MV-4-11 (cell line): ENCODE measurements at regions not wholly inside any gene's neighbourhood (a gene's known extent, or its start where the extent isn't known, plus 50 kb on each side); places are given as distances from the start of the nearest gene placed in this dataset.

ENCODE experiments used
- DNase-seq: peaks from one replicate; lab custom pipeline; 2025; lab: John Stamatoyannopoulos, UW

DNA sequence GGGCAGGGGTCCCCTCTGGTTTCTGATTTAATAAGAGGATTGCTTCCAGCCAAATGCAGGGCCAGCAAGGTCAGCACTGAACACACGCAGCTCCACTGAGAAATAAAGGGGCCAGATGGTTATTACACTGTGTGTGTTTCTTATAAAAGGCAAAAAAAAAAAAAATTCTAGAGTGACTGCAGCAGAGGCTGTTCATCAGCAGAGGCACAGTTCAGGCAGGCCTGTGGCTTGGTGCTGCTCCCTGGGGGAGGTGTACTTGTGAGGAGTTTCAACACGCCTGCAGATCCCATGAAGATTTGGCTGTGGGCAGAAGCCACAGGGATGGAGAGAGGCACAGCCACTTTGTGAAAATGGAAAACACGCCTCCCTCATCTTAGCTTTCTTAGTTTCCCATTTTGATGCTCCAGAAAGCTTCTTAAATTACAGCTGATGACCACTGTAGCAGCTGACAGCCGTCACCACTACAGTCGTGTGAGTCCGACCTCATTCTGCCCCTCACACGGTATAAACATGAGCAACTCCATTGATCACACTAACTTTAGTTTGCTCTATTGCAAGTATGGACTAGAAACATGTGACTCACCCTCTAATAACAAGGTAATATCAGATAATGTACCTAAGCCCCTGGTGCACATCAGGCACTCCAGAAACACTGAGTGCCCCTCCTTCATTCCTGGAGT, 726.5 kb upstream of the RAB6C start:
- DNase-seq, result no peak

DNA sequence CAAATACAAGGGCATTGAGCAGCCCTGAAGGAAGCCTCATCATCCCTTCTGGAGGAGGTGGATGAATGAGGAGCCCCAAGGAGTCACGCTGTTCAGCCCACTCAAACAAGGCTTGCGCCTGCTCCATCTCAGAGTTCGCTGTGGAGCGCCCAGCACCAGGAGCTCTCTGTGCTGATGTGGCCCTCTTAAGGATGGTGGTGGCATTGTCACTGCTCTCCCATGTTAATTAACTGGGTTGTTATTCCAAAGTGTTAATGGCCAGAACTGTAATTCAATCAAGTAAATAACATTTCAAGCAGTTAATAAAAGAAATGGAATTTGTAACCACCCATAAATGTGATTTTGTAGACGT, 726.0 kb upstream of the RAB6C start:
- peak; percentile 10 for DNase-seq

DNA sequence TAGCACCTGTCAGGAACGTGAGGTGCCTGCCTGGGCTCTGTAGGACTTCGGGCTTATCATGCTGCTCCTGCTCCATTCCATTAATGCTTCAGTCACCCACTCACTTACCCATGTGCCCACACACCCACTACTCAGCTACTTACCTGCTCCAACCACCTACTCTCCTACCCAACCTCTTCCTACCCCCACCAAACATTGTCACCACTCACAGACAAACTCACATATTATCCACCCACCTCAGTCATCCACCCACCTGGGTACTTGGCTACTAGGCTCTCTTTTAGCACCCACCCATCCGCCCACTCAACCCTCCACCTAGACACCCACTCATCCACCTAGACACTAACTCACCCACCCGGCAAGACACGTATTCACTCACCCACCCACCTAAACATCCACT, 724.7 kb upstream of the RAB6C start:
- no peak for DNase-seq

DNA sequence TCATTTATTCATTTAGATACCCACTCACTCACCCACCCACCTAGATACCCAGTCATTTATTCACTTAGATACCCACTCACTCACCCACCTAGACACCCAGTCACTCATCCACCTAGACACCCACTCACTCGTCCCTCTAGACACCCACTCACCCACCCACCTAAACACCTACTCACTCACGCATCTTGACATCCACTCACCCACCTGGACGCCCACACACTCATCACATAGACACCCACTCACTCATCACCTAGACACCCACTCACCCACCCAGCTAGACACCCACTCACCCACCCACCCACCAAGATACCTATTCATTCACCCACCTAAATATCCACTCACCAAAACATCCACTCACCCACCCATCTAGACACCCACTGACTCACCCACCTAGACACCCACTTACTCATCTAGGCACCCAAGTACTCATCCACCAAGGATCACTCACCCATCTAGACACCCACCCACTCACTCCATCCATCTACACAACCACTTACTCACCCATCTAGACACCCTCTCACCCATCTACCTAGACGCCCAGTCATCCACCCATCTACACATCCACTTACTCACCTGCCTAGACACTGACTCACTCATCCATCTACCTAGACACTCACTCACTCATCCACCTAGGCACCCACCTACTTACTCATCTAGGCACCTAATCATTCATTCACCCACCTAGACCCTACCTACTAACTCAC, 723.7 kb upstream of the RAB6C start:
- DNase-seq, result no peak

DNA sequence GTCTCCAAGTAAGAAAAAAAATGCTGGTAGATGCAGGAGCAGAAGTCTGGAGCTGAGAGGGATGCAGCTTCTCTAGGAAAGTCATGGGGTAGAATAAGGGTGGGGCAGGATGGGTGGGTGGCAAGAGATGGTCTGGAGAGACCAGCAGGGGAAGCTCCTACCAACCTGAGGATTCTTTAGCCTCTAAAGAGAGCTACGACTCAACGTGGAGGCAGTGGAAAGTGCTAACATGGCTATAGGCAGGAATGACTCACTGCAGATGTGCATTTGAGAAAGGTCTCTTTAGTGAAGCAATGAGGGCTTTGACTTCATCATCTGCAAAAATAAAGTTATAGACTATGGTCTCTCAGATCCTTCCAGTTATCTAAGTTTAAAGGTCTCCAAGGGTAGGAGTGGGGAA, 722.8 kb upstream of the RAB6C start:
- DNase-seq, result no peak

DNA sequence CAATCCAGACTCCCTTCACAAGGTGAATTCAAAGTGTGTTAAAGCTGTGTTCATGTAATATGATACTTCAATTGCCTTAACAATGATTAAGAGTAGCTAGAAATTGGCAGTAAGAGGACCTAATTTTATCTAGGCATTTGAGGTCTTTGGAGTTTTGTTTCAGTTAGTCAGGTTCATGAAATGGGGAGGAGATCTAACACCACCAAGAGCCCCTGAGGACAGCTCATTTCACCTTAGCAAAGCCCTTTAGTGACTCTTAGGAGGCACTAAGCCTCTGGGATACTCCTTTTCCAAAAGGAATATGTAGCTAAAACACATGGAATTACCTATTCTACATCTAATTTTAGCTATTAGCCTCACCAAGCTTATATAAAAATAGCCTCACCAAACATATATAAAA, 716.5 kb upstream of the RAB6C start:
- no peak for DNase-seq

DNA sequence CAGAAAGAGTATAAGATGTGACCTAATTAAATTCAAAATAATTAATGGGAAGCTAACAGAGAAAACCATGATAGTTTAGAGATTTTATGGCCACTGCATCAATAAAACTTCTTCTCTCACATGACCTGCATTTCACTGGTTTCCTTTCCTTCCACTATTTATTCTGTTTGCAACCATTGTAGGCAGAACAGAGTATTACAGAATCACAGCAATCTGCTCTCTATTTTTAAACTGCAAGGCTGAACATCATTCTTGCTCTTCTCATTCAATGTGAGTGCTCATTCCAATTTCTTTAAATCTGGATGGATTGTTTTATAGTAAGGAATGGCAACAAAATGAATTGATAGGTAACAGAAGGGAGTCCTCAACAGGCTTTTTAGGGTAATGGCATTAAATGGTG, 715.5 kb upstream of the RAB6C start:
- no peak for DNase-seq

DNA sequence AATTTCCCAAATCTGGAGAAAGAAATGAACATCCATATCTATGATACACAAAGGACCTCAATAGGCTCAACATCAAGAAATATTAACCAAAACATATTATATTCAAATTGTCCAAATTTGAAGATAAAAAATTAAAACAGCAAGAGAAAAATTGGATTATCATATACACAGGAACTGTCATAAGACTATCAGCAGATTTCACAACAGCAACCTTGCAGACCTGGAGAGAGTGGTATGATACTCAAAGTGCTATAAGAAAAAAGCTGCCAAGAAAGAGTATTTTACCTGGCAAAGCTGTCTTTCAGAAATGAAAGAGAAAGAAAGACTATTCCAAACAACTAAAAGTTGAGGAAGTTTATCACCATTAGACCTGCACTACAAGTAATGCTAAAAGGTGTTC, 711.9 kb upstream of the RAB6C start:
- no peak for DNase-seq

DNA sequence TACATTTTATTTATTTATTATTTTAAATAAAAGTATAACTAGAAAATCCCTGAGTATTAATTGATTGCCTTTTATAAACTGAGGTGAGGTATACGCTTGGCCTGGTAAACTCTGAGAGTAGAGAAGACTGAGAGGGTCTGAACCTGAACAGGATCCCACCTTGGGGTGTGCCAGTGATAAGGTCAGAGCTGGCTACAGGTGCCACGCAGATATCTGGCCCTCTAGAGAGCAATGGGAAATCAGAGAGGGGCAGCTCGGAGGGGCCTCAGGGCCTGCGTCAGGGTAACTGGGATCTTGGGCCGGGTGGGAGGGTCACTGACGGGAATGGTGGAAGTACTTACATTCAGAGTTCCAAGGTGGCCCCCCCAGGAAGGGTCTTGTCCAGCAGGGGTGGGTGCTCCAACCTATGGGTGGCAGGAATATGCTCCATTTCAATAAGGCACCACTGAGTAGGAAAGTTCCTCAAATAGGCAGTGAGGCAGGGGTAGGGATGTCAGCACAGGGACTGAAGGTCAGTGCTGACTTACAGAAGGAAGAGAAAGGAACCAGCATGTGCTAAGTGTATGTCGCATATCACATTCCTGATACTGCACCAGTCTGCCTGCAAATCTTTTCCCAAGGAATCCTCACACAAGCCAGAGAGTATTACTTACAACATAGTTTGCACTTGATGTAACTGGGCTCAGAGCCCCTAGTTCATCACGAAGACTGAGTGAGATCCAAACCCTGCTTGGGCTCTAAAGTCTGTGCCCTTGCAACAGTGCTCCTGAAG, 706.0 kb upstream of the RAB6C start:
- no peak for DNase-seq

DNA sequence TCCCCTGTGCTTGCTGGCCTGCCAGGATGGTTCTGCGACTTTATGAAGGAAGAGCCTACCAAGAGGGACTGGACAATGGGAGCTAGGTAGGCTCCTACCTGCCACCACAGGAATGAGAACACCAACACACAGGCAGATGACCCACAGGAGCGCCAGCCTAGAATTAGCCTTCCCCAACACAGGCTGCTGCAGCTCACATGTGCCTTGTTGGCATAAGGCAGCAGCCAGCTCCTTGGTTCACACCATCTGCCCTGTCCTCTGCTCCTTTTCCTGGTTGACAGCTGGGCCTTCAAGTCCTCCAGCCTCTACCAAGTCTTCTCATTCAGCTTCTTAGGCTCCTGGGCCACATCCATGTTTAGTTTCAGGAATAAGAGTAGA, 705.4 kb upstream of the RAB6C start:
- no peak for DNase-seq

DNA sequence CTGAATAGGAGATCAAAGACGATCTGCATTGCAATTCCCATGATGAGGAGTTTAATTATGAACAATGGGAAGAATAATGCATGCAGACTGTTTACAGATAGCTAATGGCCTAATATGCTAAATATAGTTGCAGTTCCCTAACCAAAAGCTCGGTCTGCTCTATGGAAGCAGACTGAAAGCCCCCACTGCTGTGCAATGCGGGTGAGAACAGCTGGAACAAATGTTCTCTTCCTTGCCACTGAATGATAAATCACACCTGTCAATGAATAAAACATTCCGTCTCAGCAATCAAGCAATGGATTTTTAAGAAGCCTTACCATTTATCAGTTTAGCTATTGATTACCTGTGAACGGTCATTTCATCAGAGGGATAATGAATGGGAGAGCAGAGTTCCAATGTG, 704.5 kb upstream of the RAB6C start:
- no peak for DNase-seq

DNA sequence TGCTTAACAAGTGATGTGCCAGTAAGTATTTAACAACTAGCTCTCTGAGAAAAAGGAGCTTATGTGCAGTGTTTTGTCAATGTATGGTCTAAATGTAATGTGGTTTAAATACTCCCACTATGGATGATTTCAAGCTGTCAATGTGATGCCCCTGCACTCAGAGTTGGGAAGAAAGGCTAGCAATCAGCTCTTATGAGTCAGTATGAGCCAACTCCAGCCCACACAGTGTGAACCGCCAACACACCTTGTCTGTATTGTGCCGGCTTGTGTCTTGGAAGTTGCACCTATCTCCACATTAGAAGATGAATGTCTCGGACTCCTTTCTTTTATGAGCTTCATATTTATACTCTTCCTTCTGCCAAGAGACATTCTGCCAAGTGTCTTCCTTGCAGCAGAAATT, 703.8 kb upstream of the RAB6C start:
- no peak for DNase-seq

DNA sequence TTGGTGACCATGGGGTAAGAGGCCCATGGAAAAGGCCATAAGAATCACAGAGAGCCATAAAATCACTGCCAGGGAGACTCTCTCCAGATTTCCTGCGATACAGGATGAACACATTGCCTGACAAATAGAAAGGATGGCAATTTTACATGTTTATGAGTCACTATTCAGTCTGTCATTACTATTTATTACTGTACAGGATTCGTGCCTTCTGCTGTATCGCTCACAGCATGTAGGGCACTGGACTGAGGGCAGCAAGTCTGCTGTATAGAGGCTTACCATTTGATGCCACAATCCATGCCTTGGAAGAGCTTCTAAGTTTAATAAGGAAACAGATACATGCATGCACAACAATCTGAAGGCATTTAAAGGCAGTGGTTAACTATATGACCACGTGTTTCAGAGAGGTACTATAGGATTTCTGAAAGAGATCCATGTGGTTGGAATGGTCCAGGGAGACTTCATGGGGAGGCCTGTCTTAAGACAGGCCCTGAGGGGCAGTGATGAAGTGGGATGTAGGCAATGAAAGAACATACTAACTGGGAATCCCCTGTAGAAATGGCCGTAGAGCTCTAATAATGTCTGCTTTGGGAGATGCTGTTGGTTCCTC, 702.4 kb upstream of the RAB6C start:
- DNase-seq, result no peak

DNA sequence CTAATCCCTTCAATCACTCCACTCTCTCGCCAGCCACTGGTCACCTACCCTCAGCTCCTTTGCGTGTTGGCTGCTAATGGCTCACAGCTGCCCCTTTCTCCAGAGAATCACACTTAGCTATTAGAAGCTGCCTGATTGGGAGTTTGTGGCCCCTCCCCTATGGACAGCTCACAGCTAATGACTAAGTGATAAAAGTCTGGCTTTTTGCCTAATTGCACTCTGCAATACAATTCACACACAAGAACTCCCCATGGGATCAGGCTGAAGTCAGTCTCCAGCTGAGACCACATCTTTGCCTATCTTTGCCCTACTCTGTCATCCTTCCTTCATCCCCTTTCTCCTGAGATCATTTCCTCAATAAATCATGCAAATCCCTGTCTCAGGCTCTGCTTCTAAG, 701.9 kb upstream of the RAB6C start:
- DNase-seq, result no peak

DNA sequence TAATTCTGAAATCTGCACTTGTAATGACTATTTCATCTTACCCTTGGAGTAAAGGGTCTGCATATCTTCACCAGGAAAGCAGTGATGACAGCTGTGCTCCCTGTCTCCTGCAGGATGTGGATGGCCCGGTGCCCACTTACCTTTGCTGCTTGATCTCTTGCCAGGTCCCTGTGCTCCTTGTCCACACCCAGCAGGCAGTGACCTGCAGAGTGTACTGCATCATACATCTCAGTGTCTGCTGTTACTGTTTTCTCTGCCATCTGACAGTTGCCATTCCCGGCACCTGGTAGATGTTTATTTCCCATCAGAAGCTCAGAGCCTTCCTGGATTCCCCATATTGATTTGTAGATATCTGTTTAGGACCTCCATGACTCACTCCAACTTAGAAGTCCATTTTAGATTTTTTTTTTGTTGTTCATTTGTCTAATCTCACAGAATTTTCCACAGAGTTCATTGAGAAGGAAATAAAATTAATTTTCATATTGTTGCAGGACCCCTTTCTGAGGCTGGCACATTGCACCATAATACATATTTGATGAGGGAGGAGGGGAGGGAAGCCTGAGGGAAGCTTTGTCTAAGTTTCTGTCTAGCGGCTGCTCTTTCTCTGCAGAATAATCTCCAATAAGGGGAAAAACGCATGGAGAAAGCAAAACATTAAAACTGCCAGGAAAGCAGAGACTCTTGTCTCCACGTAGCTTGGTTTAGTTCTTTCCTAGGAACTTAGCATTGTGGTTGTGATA, 697.5 kb upstream of the RAB6C start:
- no peak for DNase-seq

DNA sequence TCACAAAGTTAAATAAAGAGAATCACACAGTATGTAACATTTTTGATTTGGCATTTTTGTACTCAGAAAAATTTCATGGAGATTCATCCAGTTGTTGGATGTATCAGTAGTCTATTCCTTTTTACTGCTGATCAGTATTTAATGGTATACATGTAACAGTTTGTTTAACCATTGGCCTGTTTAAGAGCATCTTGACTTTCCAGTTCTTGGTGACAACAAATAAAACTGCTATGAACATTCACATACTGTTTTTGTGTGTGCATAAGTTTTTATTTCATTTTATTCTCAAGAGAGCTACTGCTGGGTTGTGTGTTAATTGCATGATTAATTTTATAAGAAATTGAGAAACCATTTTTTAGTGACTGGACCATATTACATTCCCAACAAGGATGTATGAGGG, 694.5 kb upstream of the RAB6C start:
- no peak for DNase-seq

DNA sequence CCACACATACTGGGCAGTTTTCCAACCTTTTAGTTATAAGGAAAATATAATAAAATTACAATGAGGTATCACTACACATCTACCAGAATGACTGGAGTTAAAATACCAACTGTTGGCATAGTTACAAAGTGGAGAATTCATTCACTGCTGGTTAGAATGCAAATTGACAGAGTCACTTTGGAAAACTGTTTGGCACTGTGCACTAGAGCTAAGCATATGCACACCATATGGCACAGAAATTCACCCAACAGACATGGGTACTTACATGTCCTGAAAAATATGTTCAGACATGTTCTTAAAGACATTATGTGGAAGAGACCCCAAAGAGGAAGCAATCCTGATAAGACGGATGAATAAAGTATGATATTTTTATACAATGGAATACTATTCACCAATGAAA, 686.1 kb upstream of the RAB6C start:
- DNase-seq, result no peak

DNA sequence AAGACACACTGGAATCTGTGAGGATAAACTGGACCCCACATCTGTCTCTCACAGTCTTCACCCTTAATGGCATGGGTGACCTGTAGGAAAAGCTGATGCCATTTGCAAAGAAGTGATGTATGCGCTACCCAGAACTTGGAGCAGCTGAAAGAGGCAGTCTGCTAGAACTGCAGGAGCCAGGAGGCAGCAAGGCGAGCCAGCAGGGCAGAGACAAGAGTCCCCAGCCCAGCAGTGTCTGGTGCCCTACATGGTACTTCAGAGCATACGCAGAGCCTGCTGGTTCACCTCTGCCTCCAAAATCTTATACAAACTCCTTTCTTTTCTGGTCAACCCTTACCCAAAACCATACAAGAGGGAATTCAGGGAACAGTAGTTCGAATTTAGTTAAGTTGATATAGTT, 683.1 kb upstream of the RAB6C start:
- DNase-seq, result no peak

DNA sequence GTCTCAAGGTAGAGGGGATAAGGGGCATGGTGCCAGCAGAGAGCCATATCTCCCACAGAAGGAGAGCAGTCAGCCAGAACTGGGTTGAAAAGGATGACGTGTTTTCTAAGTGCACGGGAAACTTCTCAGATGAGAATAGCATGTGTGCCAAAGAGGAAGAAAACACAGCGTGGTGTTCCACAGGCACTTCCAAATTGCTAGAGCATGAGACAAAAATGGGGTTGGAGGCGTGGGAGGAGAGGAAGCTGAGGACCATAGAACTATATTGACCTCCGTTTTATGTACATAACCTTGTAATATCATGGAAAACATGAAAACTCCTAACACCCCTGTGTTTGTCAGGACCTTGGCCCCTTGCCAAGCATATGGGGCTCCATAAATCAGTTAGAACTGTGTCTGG, 682.7 kb upstream of the RAB6C start:
- no peak for DNase-seq

DNA sequence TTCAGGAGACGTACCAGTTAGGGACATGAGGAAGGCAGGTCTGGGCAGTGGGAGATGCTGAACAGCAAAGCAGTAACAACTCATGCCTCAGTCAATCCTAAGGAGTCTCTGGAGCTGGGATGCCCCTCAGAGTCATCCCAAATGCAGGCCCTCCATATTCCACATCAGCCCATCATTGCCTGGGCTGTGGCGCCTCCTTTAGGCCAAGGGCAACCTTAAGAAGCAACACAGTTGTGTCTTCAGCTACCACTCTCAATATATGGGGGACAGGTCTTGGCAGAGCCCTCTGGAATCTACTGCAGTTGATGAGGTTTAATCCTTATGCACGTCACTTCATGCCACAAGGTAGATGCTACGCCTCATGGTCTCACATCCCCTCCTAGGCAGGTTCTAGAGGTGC, 682.0 kb upstream of the RAB6C start:
- no peak for DNase-seq

DNA sequence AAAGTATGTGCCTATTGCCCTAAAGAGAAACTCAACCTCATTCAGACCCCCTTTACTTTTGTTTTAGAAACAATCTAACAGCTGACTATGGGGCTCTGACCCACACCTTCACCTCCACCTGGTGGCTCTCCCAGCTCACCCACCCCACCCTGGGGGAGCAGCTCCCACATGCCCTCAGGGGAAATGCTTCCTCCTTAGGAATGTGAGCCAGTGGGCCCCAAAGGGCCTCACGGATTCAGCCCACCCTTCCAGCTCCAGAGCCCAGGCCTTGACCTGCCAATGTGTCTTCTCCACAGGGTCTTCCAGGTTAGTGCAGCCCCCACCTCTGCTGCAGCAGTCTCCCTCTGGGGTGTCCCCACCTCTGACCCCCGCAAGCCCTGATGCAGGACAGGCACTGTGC, 680.1 kb upstream of the RAB6C start:
- DNase-seq, result no peak

DNA sequence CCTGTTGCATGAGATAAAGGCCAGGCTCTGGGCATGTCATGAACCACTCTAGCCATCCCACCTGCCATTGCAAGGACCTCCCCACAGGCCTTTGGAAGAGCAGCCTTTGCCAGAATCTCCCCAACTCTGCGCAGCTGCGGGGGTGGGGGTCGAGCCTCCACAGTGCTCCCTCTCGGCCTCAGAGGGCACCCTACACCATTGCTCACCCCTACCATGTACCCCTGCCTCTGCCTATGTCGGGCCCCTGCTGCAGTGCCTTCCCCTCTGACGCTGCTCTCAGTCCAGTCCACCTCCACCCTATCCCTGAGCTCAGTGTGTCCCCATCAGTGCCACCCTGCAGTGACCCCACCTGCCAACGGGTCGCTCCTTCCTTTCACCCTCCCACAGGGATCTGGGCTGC, 679.7 kb upstream of the RAB6C start:
- DNase-seq, result no peak
